Stimulated activated CD8-positive, alpha-beta memory T cell treated with anti-CD3 and anti-CD28 coated beads, Interleukin-15, amount 100 ng/mL, for 24 hours (primary cell): ENCODE measurements at regions not wholly inside any gene's neighbourhood (a gene's known extent, or its start where the extent isn't known, plus 50 kb on each side); places are given as distances from the start of the nearest gene placed in this dataset.
A peak's percentile ranks its signal among the peaks of the same experiment; 100 is the strongest.

Experiments used
- DNase-seq: peaks from one replicate; pipeline ENCODE4 v3.0.0-alpha.2; 2020; ENCODE audit warnings: low read depth

DNA sequence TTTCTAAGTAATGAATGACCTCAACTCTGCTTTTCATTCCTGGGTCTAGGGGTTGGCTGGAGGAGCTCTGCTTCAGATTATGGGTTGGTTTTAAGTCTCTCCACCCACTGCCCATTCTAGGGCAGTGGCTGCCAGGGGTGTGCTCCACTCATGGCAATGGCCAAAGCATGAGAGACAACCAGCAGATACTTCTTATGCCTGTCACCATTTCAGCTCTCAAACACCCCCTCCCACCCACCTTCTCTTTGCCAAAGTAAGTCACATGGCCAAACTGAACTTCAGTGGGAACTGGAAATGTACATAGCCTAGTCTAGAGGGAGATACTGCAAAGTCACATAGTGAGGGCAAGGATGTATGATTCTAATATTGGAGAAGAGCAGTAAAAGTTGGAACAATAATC lies 285.3 kb downstream of the RPLP1 start:
- DNase-seq: no peak

GRCh38 chr15:69740684-69741083 lies 288.1 kb downstream of the RPLP1 start:
- DNase-seq: no peak

- no peak for DNase-seq
Measured at GRCh38 chr15:69742361-69742760, 289.7 kb downstream of the RPLP1 start.

DNA sequence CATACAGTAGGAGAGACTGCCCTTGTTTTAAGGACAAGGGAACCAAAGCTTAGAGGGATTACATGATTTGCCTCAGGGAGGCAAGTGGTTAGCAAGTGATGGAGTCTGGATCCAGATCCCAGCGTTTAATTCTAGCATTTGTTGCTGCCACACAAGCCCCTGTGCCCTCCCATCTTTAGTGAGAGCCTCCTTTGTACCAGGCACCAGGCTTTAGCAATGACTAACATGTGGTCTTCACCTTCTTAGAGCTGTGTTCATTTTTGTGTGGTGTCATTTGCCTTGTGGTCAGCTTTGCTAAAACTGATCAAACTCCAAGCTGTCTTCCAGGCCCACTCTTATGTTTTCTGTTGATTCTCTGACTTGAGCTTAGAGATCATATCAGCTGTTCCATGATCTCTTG lies 290.5 kb downstream of the RPLP1 start:
- no peak for DNase-seq

DNA sequence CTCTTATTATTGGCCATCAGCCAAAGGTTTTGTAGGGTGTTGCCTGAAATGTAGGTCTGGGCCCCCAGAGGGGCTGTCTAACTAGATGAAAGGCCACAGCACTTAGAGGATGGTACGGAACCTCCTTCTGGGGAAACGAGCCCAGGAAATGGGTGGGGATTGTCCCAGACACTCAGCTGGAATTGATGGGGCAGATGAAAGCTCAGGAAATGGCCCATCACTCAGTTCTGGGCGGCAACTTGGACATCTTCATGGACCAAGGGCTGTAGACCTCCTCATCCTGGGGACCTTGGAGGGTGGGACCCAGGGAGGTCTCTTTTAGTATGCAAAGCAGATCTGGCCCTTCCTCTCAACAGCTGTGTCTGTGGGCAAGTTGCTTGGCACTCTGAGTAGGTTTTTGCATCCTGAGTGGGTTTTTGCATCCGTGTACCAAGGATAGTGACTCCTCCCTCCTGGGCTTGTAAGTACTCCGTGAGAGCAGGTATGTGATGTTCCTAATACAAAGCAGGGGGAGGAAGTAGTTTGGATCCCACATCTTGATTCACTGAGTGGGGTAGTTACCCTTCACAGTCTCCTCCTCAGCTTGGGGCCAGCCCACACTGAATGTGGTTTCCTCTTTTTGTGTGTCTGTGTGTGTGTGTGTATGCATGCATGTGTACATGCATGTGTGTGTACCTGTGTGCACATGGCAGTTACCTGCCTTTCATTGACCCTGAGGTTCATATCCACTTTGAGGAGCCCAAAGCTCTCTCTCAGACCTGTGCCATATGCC lies 292.0 kb downstream of the RPLP1 start:
- DNase-seq: no peak

GRCh38 chr15:69747193-69747592 lies 294.6 kb downstream of the RPLP1 start:
- no peak for DNase-seq

GRCh38 chr15:69748131-69748530 lies 295.5 kb downstream of the RPLP1 start:
- DNase-seq: no peak

- DNase-seq: no peak
Measured at GRCh38 chr15:69748576-69749185, 296.1 kb downstream of the RPLP1 start.

DNA sequence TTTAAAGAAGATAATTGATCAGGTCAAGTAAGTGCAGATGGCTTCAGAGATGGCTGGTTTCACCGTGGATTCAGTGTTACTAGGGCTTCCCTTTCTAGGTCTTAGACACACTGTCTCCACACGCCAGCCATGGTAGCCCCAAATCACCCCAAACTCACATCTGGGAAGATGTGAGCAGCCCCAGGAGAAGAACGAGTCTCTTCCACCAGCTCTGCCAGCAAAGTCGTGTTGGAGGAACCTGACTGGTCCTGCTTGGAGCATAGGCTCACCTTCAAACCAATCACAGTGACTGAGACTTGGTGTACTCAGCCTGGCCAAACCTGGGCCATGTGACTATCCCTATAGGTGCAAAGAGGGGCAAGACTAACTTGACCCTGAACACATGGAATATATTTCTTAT lies 296.7 kb downstream of the RPLP1 start:
- no peak for DNase-seq

DNA sequence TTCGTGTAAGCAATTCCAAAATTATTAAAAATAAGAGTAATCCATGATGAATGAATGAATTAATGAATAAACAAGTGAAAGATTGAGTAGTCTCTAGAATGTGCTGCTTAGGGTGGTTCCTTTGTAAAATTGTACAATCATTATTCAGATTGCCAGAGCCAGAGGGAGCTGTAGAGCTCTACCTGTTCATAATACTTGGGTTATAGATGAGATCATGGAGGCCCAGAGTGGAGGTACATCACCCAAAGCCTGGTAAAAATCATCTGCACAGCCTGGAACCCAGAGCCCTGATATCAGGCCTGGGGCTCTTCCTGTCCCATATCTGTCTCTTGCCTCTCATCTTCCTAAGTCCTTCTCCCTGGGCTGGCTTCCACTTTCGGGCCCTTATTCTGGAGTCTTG lies 297.2 kb downstream of the RPLP1 start:
- no peak for DNase-seq

GRCh38 chr15:69750253-69750652 lies 297.6 kb downstream of the RPLP1 start:
- DNase-seq: no peak

DNA sequence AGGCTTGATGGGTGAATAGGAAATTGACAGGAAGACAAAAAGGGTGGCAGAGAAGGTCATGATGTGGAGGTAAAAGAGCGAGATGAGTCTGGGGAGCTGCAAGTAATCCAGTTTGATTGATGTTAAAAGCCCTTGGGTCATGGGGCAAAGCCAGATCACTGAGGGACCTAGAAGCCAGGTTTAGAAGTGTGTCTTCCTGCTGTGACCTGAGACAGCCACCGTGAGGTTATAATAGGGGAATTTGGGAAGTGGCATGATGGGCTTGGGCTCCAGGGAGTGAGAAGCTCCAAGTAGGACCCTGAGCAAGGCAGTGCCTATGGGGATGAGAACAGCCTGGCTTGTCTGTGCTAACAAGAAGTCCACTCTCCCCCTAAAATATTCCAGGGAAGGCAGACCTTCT lies 298.5 kb downstream of the RPLP1 start:
- no peak for DNase-seq

DNA sequence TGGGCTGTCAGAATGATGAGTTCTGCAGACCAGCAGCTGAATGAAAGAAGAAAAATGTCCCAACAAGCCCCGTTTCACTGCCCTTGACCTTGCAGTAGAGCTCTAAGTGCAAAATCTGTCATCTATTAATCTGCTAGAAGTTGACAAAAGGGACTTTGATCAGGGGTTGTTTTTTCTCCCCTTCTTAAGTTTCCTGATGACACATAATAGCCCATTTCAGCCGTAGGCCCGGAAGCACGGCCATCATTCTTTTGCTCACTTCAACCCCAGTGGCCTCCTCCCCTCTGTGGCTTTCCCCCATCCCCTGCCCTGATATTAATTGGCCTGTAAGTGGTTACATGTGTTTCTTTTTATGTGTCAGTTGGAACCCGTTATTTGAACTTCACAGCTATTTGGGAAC lies 298.9 kb downstream of the RPLP1 start:
- DNase-seq: no peak

GRCh38 chr15:69753867-69754266 lies 301.2 kb downstream of the RPLP1 start:
- no peak for DNase-seq

DNA sequence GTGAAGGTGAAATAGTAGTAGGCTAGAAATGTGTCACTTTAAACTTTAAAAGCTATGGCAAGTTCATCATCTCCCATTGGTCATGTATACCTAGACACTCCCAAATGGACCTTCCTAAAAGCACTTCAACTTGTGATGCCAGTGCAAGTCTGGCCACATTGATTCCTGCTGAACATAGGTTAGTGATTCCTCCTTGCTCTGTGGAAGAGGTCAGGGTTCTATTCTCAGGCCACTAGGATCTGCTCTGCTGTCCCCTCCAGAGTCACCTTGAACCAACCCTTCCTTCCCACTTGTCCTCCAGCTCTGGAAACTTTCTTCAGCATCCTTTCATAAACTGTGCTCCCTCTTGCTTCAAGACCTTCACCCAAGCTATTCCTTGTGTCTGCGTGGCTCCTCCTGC lies 301.7 kb downstream of the RPLP1 start:
- no peak for DNase-seq

GRCh38 chr15:69755551-69756310 lies 303.1 kb downstream of the RPLP1 start:
- DNase-seq: peak; percentile 45

GRCh38 chr15:69756440-69756839 lies 303.8 kb downstream of the RPLP1 start:
- DNase-seq: no peak

DNA sequence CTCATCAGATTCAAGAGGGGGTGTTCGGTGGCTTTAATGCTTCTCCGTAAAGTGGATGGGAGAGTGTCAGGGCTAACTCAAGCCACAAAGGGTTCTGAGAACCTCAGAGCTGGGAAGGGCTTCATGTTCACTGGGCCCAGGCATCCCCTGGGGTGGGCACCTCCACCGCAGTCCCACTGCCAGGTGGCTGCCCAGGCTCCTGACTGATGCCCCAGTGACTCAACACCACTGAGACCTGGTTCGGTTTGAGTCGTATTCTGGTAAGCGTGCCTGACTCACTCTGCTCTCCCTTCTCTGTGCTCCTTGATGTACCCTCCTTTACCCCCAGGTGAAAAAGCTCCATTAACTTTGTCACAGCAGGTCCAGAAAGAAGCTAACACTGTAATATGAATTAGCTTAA lies 304.6 kb downstream of the RPLP1 start:
- peak; percentile 39 for DNase-seq

DNA sequence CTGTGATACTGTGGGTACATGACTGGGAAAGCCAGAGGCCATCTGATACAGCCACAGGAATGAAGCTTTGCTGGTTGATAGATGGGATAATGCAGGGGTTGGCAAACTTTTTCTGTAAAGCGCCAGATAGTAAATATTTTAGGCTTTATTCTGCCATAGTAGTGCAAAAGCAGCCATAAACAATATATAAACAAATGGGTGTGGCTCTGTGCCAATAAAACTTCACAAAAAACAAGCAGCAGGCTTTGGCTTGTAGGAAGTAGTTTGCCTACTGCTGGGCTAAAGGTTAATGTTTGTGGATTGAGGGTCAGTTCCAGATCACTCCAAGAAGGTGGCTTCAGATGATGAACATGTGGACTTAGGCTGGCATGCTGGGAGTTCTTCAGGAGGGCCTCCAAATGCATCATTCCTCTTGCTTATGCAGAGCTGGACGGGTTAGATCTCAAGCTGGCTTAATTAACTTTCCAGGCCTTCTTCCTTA lies 305.7 kb downstream of the RPLP1 start:
- no peak for DNase-seq

DNA sequence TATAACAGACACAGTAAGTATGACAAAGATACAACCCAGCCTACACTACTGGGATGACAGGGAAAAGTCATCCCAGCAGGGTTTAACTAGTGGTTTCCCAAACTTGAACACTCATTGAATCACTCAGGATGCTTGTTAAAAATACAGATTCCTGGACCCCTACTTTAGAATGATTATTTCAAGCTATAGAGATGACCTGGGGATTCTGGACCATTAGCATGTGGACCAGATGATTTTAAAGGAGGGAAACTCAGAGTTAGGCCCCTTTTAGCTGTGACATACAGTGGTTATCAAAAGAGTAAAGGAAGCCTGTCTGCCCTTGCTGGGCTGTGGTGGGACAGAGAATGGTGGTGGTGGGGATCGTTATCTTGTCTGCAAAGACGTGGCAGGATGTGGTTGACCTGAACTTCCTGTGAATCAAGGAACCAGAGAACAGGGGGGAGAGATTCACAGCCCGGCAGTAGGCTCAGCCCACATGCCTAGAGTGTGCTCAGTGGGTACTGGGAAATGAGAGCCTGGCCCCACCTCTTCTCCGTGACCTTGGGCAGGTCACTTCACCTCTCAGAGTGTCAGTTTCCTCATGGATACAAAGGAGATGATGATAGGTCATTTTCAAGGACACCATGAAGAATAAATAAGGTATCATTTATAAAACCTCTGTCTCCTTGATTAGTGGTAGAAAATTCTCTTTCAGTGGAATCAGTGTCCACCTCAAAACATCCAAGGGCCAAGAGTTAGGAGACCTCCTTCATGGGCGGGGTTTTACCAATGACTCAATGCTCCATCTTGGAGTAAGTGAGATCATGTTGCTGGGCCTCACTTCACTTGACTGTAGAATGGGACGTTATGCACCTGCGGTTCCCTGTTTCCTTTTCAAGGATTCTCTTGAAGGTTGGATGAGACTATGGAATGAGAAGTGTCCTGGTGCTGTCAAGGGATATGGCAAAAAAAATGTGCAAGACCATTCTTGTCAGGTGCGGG lies 306.5 kb downstream of the RPLP1 start:
- DNase-seq: peak; percentile 47

- no peak for DNase-seq
Measured at GRCh38 chr15:69760258-69760845, 307.7 kb downstream of the RPLP1 start.
